Suppressor macrophage treated with lipopolysaccharide for 4 hours (primary cell): ENCODE measurements at regions not wholly inside any gene's neighbourhood (a gene's known extent, or its start where the extent isn't known, plus 50 kb on each side); places are given as distances from the start of the nearest gene placed in this dataset.

Experiments used
- DNase-seq: peaks from one replicate; pipeline ENCODE4 v3.0.0-alpha.2; 2020

DNA sequence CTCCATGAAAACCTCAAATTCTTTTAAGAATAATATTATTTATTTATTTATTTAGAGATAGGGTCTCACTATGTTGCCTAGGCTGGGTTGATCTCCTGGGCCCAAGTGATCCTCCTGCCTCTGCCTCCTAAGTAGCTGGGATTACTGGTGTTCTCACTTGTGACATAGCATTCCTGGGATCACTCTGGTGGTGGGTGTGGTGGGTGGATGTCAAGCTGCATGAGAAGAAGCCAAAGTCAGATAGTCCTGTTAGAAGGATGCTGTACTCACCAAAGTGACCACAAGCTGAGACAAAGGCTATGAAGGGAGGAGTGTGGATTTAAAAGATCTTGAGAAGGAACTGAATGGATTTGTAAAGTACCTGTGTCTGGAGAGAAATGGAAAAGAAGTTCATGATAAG is 87.9 kb upstream of the SPON1 start:
- DNase-seq: no peak

DNA sequence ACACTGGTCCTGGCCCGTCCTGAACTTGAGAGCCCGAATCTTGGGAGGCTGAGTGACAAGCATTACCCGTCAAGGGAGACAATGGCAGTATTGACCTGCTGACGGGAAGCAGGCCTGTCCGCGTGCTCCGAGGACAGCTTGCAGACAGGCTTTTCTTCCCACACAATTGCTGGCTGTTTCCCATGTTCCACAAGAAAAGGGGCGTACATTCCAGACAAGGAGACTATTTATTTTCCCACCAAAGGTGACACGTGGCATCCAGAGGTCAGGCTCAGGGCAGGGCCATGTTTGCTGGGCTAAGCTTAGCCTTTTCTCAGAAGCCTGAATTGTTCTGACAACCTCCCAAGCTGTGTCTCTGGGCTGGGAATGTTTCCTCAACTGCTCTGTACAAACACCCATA is 86.9 kb upstream of the SPON1 start:
- DNase-seq: no peak

DNA sequence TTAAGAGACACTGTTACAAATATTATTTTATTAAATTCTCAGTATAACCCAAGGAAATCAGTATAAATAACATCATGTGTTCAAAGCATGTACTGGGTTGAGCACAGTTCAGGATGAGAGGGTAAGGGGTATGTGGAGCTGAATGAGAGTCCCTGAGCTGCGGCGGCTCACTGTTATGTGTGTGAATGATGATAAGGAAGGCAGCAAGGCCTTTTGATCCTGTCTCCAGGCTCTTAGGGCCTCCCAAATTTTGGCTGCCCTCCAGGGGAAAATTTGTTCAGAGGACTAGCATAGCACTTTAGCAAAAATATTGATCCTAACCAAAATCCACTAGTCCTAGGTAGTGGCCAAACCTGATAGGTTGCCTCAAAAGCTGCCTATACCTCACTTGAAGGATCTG is 86.1 kb upstream of the SPON1 start:
- no peak for DNase-seq

DNA sequence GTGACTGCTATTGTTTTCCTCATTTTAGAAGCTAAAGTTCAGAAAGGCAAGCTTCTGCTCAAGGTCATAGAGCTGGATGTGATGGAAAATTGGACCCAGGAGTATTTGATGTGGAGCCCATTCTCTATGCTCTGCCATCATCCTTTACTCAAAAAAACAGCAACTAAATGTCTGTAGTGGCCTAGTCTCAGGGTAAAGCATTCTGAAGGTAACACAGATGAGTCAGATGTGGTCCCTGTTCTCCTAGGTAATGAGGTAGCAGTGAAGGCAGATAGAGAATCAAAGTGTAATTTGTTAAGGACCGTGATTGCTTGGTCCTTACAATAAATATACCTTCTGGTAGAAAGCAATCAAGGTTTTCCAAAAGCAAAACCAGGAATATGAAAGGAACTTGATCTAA is 84.4 kb upstream of the SPON1 start:
- DNase-seq: no peak

DNA sequence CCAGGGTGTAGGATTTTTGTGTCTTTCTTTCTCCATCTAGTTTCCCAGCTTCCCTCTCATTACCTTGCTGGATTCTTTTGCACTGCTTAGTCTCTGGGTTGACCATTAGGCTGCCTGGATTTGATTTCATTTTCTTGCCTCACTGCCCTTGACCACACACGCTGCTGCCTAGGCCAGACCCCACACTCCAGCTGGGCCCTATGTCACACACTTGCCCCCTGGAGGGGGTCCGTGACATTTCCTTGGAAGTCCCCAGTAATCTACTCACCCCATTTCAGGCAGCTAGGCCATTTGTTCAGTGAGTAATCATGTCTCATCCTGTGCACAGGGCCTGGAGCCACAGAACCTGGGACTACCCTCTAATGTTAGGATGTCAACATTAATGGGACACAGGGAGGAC is 81.9 kb upstream of the SPON1 start:
- DNase-seq: no peak

DNA sequence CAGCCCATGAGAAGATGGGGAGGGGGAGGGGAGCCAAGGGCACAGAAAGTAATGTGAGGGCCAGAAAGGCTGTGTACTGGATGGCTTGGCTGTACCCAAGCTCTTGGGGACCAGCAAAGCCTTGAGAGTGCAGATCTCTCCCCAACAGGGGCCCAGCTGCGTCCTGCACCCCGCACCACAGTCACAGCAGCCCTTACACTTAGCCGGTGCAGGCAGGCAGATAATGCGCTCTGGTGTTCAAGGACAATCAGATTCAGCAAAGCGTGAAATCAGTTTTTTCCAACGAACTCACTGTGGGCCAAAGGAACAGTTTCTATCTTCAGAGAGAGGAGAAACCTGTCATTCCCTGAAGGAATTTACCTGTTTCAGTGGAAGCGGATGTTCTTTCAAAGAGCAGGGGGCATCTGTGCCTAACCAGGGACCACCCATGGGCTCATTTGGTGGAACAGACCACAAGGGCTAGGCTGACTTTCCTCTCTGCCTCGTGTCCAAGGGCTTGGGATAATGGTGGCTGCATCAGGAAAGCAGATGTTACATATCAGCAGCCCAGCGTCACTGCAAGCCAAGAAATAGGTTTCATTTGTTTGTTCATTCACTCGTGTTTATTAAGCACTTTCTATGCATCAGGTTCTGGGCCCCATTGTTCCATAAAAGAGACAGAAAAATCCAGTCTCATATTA is 81.2 kb upstream of the SPON1 start:
- DNase-seq: no peak

DNA sequence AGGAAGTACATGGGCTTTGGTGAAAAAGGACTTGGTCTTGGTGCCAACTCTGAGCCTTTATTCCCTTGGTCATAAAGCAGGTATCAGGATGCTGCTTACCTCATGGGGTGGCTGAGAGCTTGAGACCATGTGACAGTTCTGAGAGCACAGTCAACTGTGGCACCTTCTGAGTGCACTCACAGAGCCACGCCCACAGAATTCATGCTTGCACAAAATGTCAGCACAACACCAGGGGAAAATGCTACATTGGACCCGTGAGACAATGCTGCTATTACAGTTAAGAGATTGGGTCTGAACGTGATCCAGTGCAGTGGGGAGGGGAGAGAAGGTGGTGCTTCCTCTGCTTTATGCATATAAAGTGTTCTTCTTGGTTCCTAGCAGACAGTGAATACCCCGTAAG is 79.5 kb upstream of the SPON1 start:
- no peak for DNase-seq

DNA sequence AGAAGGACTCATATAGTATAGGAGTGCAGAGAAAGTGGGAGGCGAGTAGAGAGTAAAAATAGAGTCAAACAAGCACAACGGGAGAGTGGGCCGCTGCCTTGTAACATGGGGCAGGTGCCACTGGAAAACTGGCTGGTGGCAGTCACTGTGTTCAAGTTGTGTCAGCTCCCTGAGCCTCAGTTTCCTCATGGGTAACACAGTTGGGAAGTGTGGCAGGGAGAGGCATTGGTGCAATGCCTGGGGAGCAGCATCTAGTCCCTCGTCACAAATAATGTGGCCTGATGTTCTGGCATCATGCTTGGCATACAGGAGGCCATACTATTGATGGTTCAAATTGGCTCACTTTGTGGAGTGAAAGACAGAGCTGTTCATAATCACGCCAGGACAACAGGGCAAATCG is 78.9 kb upstream of the SPON1 start:
- DNase-seq: no peak

DNA sequence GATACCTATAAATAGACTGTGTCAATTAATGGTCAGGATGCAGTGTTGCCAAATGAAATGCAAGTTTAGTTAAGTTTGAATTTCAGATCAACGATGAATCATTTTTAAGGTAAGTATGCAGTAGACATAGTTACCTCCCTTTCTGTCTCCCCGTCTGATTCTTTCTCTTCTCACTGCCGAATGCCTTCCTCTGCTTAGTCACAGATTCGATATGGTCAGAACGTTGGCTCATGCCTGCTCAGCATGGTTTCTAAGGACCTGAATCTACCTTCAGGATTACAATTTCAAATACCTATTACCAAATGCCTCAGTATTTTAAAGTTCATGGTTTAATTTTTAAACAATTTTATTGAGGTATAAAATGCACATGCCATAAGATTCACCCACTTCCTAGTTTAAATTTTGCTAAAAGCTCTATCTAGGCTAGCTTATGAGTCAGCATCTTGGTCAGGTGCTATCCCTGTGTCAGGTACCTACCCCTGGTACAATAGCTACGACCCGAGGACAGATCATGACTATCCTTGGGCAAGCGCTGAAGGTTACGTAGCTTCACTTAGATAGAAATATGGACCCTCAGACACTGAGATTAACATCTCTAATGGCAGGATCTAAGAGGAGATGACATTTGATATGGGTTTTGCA is 78.2 kb upstream of the SPON1 start:
- DNase-seq: no peak

DNA sequence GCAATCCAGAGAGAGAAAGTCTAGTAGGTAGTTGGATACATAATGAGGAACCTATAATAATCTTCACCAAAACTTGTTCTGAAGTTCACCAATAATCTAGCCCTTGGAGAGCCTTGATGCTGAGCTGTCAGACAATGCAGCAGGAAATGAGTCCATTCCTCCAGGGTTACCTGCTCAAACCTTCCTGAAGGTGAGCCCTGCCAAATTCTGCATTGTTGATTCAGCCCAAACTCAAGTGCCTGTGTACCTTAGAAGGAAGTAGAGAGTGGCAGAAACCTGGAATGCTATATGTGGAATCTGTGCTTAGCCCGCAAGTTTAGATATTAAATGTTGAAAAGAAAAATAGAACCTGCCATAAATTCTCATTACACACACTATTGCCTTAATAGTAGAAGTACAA is 77.4 kb upstream of the SPON1 start:
- no peak for DNase-seq

DNA sequence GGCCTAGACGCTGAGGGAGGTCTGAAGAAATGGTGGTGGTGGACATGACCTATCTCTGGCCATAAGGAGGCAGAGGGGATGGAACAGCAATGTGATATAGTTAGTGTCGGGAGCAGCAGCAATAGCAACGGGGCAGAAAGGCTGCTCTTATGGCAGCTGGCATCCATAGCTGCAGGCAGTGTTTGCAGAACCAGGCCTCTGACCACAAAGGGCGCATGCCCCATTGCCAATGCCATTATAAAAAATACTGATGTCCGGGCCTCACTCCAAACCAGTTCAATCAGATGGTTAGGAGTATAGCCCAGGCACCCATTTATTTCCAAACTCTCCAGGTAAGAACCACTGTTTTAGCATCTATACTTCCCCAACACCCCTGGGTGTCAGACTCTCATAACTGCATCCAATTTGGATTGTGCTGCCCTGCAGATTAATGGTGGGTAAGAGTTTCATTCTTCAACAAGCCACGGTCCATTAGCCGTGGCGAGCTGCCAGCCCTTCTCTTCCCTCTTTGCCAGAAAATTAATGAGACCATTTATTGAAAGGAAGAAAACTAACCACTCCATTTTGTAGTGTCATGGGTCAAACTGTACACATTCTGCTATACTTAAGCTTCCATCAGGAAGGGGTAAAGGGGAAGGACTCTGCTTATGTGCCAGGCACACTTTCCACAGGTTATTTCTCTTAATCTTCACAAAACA is 72.8 kb upstream of the SPON1 start:
- DNase-seq: no peak

DNA sequence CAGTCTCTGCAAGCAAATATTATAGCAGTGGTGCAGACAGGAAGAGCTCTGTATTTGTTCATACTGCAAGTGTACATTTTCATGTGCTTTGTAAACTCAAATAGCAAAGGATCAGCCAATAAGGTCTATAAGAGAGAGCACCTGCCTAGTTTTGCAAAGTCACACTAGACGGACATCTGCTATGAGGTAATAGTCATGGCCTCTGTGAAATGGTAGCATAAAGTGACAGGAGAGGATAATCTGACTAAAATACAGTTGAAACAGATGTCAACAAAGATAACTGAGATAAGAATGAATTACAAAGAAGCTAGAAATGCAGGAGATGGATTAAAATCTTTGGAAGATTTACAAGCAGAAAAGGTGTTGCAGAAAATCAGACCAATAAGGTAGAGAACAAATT is 70.6 kb upstream of the SPON1 start:
- DNase-seq: no peak

DNA sequence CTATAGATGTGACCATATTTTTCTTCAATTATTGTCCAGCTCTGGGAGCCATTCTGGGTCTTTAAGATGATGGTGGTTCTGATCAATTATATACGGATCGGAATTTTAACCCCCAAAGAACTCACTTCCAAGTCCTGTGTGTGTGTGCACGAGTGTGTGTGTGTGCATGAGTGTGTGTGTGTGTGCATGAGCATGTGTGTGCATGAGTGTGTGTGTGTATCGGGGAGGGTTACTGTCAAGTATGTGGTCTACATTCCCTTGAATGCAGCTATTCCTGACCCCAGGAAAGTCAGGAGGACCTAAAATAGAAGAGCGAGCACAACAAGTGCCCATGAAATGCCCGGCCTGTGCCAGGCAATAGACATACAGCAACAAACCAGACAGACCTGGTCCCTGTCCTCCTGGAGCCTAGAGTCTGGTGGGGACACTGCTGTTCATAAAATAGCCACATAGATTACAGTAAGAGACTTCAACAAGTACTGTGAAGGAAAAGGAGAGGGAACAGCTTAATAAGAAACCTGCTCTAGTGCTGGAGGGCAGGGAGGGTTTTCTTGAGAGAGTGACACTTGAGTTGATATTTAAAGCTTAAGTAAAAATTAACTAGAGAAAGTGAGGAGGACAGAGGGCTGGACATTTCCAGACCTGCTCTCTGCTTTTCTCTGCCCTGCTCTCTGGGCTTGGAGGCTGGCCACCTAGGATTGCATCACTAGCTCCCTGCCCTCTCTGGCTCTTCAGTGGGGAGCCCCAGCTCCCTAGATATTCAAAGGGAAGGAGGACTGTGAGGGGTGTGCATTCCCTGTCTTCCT is 66.1 kb upstream of the SPON1 start:
- DNase-seq: no peak

DNA sequence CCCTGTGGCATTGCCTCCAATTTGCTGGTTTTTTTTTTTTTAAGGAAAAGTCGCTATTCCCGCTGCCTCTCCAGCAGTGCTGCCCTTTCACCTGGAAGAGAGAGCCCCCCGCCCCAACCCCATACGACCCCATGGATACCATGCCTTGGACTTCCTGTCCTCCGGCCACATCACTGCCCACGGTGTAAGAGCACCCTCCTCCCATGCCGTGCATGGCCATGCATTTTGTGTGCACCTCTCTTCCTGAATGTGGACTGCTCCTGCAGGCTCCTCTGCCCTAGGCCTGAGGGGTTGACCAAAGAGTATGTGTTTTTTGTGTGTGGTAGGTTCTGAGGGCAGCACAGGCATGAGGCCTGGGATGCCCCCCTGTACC is 65.6 kb upstream of the SPON1 start:
- no peak for DNase-seq

DNA sequence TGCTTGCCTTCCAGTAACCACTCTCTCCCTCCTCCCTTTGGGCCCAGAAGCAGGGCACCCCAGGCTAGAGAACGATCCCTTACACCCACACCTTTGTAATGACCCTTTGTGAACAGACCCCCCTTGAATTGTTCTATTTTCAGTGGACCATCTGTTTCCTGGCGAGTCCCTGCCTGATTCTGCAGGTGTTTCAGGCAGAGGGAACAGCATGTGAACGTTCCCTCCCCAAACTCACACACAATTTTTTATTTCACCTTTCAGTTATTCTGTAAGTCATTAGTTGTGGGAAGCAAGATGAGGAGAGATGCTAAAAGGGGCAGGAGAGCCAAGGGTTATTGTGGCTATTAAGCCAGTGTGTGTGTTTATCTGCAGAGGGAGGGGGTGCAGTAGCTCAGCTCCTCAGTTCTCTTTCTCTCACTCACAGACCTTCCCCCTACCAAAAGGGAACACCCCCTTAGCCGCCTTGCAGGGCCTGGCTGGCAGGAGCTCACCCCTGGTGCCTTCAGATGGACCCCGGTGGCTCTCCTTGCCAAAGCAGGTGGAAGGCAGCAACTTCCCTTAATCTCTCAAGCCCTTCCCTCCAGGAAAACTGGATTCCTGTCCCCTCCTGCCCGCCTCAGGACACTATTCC is 64.8 kb upstream of the SPON1 start:
- DNase-seq: no peak

DNA sequence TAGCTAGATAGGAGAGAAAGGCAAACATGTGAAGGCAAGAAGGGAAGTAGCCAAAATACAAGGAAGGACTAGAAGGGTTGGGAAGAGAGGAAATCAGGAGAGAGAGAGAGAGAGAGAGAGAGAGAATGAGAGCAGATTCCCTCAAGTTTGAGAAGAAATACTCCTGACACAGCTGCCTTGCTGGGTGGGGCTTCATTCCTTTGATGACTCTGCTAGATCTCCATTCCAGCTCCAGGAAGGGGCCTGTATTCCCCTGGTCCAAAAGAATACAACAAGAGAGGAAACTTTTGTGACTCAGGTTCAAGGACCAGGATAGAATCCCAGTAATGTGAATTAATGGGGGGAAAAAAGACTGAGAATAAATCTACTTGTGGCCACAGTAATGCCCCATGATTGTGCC is 62.9 kb upstream of the SPON1 start:
- no peak for DNase-seq

DNA sequence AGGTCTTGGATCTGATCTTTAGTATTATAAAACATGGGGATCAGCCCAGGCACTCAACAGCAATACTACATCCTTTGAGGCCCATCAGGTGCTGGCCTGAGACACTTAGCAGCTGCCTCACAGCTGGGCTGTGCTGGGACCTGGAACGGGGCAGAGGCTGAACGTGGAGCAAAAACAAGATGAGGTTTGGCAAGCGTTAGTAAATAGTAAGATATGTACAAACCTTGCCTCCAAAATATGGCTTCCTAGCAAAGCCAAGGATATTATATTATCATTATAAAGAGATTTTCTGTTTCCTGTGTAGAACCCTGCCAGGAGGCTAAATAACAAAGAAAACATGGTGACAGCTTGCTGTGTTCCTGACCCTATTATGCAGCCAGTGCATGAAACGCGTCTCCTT is 60.0 kb upstream of the SPON1 start:
- no peak for DNase-seq

DNA sequence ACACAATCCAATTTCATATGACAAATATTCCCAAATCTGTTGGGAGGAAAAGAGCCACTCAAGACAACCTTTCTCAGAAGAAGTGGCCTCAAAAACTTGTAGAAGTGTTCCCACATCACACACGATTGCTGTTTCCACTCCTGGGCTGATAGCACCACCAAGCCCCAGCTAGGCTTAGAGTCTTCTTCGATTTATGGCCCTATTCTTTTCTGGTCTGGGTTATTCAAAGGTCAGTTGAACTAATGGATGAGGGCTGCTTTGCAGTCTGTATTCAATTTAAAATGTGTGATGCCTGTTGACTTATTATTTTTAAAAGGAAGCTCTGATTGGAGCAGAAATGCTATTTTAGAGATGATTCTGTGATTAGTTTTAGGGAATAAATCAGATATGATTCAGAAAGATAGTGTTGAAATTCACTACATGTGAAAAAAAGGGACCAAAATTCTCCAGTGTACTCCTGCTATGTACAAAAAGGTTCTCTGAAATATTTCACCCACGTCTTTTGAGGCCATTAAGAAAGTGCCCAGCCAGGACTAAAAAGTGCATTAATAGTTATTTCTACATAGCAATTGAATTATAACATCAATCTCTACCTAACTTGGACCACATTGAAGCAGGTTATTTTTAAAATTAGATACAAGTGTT is 57.3 kb upstream of the SPON1 start:
- DNase-seq: no peak

DNA sequence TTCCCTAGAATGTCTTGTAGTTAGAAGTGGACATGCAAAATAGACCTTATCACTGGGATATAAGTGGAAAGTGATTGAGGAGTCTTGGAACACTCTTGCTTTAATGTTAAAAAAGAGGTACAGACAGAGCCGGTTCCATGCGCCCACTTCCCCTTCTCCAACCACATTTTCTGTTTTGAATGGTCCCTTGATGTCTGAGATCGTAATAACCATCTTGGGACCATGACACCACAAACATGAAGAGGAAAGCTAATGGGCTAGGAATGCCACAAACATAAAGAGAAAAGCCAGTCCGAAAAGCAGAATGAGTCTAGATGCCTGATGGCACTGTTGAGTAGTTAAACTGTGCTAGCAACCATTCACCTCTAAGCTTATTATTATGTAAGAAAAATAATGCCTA is 54.8 kb upstream of the SPON1 start:
- no peak for DNase-seq

DNA sequence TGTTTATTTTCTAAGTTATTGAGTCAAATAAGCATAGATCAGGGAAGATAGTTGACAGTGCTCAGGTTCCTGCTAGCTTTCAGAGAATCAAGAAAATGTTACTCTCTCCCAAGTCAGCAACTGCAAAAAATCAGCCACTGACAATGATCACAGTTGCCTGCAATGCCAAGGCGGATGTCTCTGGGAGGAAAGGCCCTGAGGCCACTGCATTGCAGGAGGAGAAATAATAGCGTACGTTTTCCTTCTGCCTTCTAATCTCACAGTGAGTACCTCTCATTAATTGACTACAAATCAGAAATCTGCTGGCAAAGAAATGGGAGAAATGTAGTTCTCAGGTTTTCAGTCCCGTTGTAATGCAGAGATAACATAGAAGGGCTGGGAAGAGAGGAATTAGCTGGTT is 54.0 kb upstream of the SPON1 start:
- no peak for DNase-seq
